ENCODE measurements at regions not wholly inside any gene's neighbourhood (a gene's known extent, or its start where the extent isn't known, plus 50 kb on each side); places are given as distances from the start of the nearest gene placed in this dataset.

- CTCF ChIA-PET: no interaction called here
- H3K4me3 ChIP-seq (ENCODE audit: low read depth, low read length): no peak overlapping the region
- DNase-seq (ENCODE audit: low read depth, low spot score): no peak
- POLR2A ChIA-PET: no interaction called here
- no peak overlapping the region for H3K27ac ChIP-seq (ENCODE audit: low read depth, low read length)
- no peaks in the 10 kb centered on the region for H3K27me3 ChIP-seq (ENCODE audit: control insufficient read depth, insufficient read depth, low read length)
- no peak for TF ChIP-seq CTCF (IDR thresholded peaks at IDR 0.05; ENCODE audit: low read depth, low read length)
- H3K9me3 ChIP-seq (ENCODE audit: control insufficient read depth, insufficient read depth, low read length): peaks cover 14% of the 10 kb centered on the region
These were observed 1233.2 kb upstream of the CDH6 start for GRCh38 chr5:29960323-29960722.

- Histone ChIP-seq H3K27ac (ENCODE audit: low read depth, low read length) (no peak overlapping the region), H3K9me3 (ENCODE audit: control insufficient read depth, insufficient read depth, low read length) (no peaks in the 10 kb centered on the region), H3K27me3 (ENCODE audit: control insufficient read depth, insufficient read depth, low read length) (no peaks in the 10 kb centered on the region), H3K4me3 (ENCODE audit: low read depth, low read length) (no peak overlapping the region)
- DNase-seq (ENCODE audit: low read depth, low spot score): no peak
- CTCF ChIA-PET: no interaction called here
- POLR2A ChIA-PET: no interaction called here
- no peak for TF ChIP-seq CTCF (IDR thresholded peaks at IDR 0.05; ENCODE audit: low read depth, low read length)
These were observed 1242.9 kb upstream of the CDH6 start for GRCh38 chr5:29950416-29951145.

GRCh38 chr5:29949301-29949872, 1244.1 kb upstream of the CDH6 start:
- H3K9me3 ChIP-seq (ENCODE audit: control insufficient read depth, insufficient read depth, low read length): no peaks in the 10 kb centered on the region
- H3K27ac ChIP-seq (ENCODE audit: low read depth, low read length): no peak overlapping the region
- H3K27me3 ChIP-seq (ENCODE audit: control insufficient read depth, insufficient read depth, low read length): no peaks in the 10 kb centered on the region
- TF ChIP-seq CTCF (IDR thresholded peaks at IDR 0.05; ENCODE audit: low read depth, low read length): no peak
- H3K4me3 ChIP-seq (ENCODE audit: low read depth, low read length): no peak overlapping the region
- ChIA-PET CTCF (no interaction called here), POLR2A (no interaction called here)
- DNase-seq (ENCODE audit: low read depth, low spot score): no peak

- DNase-seq (ENCODE audit: low read depth, low spot score): no peak
- POLR2A ChIA-PET: no interaction called here
- CTCF ChIA-PET: no interaction called here
- Histone ChIP-seq H3K27me3 (ENCODE audit: control insufficient read depth, insufficient read depth, low read length) (no peaks in the 10 kb centered on the region), H3K27ac (ENCODE audit: low read depth, low read length) (no peak overlapping the region), H3K4me3 (ENCODE audit: low read depth, low read length) (no peak overlapping the region), H3K9me3 (ENCODE audit: control insufficient read depth, insufficient read depth, low read length) (no peaks in the 10 kb centered on the region; the same call in 1 of the 2 replicates)
- no peak for TF ChIP-seq CTCF (IDR thresholded peaks at IDR 0.05; ENCODE audit: low read depth, low read length)
These were observed 1249.2 kb upstream of the CDH6 start for GRCh38 chr5:29944327-29944726.

GRCh38 chr5:29942089-29942488, 1251.4 kb upstream of the CDH6 start:
- no peaks in the 10 kb centered on the region; the same call in 1 of the 2 replicates for H3K9me3 ChIP-seq (ENCODE audit: control insufficient read depth, insufficient read depth, low read length)
- H3K27me3 ChIP-seq (ENCODE audit: control insufficient read depth, insufficient read depth, low read length): no peaks in the 10 kb centered on the region
- no peak overlapping the region for H3K4me3 ChIP-seq (ENCODE audit: low read depth, low read length)
- TF ChIP-seq CTCF (IDR thresholded peaks at IDR 0.05; ENCODE audit: low read depth, low read length): no peak
- CTCF ChIA-PET: no interaction called here
- DNase-seq (ENCODE audit: low read depth, low spot score): no peak
- no peak overlapping the region for H3K27ac ChIP-seq (ENCODE audit: low read depth, low read length)
- POLR2A ChIA-PET: no interaction called here
